Spleen (tissue), 7 donors: ENCODE measurements at regions not wholly inside any gene's neighbourhood (a gene's known extent, or its start where the extent isn't known, plus 50 kb on each side); places are given as distances from the start of the nearest gene placed in this dataset.

Experiments used
- POLR2A ChIP-seq, 3 donors: fragments of 450-650 bp; IDR thresholded peaks; one replicate each; pipeline ENCODE4 v1.5.1; 2017; ENCODE audit warnings: antibody characterized with exemption in 3 of 3, mild to moderate bottlenecking in 1 of 3
- POLR2AphosphoS5 ChIP-seq, 3 donors: sonication (generic); formaldehyde crosslinking; IDR thresholded peaks; one replicate each; pipeline ENCODE4 v1.5.1; 2017; ENCODE audit warnings: antibody characterized with exemption in 3 of 3
- TF ChIP-seq, protein P1 (sequence below), 11 experiments: fragments of 200-600 bp in 7 of 11; fragments of 450-650 bp in 4 of 11; sonication (generic) in 4 of 11; IDR thresholded peaks in 8 of 11; conservative IDR thresholded peaks in 3 of 11; 1 replicate in 7 of 11; 2 replicates in 4 of 11; pipeline versions ENCODE4 v1.4.0 to v1.8.0; 2016 to 2021; ENCODE audit warnings: antibody characterized with exemption in 11 of 11, inconsistent platforms in 4 of 11, mild to moderate bottlenecking in 1 of 11
- donor health status: DM: no; HTN: no; CAD: no; lungs with moderate emphysema.
- donor health status: DM: no; HTN: no; CAD: no.
- donor health status: DM: no; HTN: no; CAD: no.

DNA sequence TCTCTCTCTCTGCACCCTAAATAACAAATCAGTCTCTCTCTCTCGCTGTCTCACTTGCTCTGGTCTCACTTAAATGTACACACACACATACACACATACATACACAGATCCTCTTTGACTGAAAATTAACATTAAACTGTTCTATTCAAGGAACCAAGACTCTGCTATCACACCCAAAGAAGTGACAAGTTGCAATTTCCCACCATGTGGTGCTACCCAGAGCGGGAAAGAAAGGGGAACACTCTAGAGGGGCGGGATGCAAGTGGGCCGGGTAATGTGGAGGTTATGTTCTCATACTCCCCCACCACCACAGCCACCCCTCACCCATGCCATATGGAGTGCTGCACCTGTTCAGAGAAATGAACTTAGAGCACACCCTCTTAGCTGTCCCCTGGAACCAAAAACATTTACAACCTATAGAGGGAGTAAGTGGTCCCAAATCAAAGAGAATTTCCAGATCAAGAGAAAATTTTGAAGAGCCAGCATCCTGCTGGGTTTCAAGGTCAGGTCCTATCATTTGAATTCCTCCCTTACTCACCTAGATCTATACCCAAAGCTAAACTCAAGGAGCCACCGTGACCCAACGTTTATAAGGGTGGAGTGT, 319.4 kb downstream of the BRINP2 start:
- TF ChIP-seq, protein P1, sequence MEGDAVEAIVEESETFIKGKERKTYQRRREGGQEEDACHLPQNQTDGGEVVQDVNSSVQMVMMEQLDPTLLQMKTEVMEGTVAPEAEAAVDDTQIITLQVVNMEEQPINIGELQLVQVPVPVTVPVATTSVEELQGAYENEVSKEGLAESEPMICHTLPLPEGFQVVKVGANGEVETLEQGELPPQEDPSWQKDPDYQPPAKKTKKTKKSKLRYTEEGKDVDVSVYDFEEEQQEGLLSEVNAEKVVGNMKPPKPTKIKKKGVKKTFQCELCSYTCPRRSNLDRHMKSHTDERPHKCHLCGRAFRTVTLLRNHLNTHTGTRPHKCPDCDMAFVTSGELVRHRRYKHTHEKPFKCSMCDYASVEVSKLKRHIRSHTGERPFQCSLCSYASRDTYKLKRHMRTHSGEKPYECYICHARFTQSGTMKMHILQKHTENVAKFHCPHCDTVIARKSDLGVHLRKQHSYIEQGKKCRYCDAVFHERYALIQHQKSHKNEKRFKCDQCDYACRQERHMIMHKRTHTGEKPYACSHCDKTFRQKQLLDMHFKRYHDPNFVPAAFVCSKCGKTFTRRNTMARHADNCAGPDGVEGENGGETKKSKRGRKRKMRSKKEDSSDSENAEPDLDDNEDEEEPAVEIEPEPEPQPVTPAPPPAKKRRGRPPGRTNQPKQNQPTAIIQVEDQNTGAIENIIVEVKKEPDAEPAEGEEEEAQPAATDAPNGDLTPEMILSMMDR (IDR thresholded peaks at IDR 0.05 in 8 of 11, conservative IDR thresholded peaks at IDR 0.05 in 3 of 11), result no peak
- TF ChIP-seq POLR2AphosphoS5 (IDR thresholded peaks at IDR 0.05) (no peak), POLR2A (IDR thresholded peaks at IDR 0.05) (no peak)
